RWPE2 (cell line): ENCODE measurements at regions not wholly inside any gene's neighbourhood (a gene's known extent, or its start where the extent isn't known, plus 50 kb on each side); places are given as distances from the start of the nearest gene placed in this dataset.

Experiments used
- ATAC-seq: fragments of 200-7000 bp; cut with Tn5 transposase; 3 replicates; pipeline ENCODE4 v1.9.1; 2021; ENCODE audit warnings: low read depth
- DNase-seq: peaks from one replicate; pipeline ENCODE4 v3.0.0-alpha.2; 2020; ENCODE audit warnings: low spot score
- H3K27ac ChIP-seq: fragments of 450-650 bp; 2 replicates; pipeline ENCODE4 v1.5.1; 2017; ENCODE audit warnings: mild to moderate bottlenecking; ENCODE audit not compliant: poor library complexity, severe bottlenecking
- H3K27me3 ChIP-seq: fragments of 250-450 bp; sonication (Bioruptor Pico); 2 replicates; pipeline ENCODE4 v1.5.1; 2021; ENCODE audit warnings: mild to moderate bottlenecking, moderate library complexity; ENCODE audit not compliant: insufficient read depth, poor library complexity, severe bottlenecking
- H3K36me3 ChIP-seq: fragments of 250-450 bp; sonication (Bioruptor Pico); 2 replicates; pipeline ENCODE4 v1.5.1; 2020; ENCODE audit warnings: low read depth, mild to moderate bottlenecking, moderate library complexity
- H3K4me1 ChIP-seq: fragments of 250-450 bp; sonication (Bioruptor Pico); 2 replicates; pipeline ENCODE4 v1.5.1; 2021; ENCODE audit warnings: mild to moderate bottlenecking, moderate library complexity; ENCODE audit not compliant: insufficient read depth, poor library complexity, severe bottlenecking
- H3K4me3 ChIP-seq: fragments of 250-450 bp; sonication (Bioruptor Pico); 2 replicates; pipeline ENCODE4 v1.5.1; 2021; ENCODE audit warnings: mild to moderate bottlenecking, moderate library complexity; ENCODE audit not compliant: severe bottlenecking
- H3K9me3 ChIP-seq: fragments of 250-450 bp; sonication (Bioruptor Pico); 2 replicates; pipeline ENCODE4 v1.5.1; 2021; ENCODE audit warnings: mild to moderate bottlenecking, moderate library complexity; ENCODE audit not compliant: severe bottlenecking
- CTCF ChIP-seq: fragments of 450-650 bp; IDR thresholded peaks from one replicate; pipeline ENCODE4 v1.5.1; 2017; ENCODE audit warnings: mild to moderate bottlenecking, moderate library complexity; ENCODE audit not compliant: poor library complexity, severe bottlenecking

DNA sequence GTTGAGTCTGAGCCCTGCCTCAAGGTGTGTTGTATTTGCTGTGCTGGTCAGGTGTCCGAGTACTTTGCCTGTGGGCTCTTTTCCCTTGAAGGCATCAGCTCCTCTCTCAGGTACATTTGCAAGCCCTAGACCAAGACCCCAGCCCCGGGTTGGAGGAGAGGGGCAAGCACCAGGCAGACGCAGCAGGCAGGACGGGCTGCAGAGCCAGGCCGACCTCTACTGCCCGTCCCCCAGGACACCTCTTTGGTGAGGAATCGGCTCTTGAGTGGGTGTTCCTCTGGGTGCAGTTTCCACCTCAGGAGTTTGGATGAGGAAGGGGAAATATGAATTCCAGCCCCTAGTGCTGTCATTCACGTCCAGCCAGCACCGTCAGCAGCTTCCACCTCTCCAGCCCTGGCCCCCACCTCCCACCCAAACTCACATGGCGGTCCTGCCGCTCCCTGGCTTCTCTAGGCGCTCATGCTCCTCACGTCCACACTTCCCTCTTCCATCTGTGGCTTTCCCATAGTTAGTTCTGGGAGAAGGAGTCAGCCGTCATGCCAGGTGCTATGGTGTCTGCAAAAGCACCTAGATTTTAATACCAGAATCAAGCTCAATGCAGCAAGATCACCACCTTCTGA is 183.9 kb downstream of the DLL1 start:
- no peak for DNase-seq
- no peak for TF ChIP-seq CTCF
- no peaks in the 10 kb centered on the region for H3K4me1 ChIP-seq
- ATAC-seq: no peak
- no peaks in the 10 kb centered on the region for H3K9me3 ChIP-seq
- H3K27ac ChIP-seq: no peak overlapping the region
- no peaks in the 10 kb centered on the region for H3K36me3 ChIP-seq
- H3K27me3 ChIP-seq: no peaks in the 10 kb centered on the region
- no peak overlapping the region for H3K4me3 ChIP-seq

- no peak overlapping the region for H3K4me3 ChIP-seq
- no peak for TF ChIP-seq CTCF
- no peaks in the 10 kb centered on the region for H3K36me3 ChIP-seq
- ATAC-seq (no peak), DNase-seq (peak; percentile 43)
- H3K9me3 ChIP-seq: no peaks in the 10 kb centered on the region
- H3K4me1 ChIP-seq: no peaks in the 10 kb centered on the region
- H3K27me3 ChIP-seq: no peaks in the 10 kb centered on the region
- no peak overlapping the region for H3K27ac ChIP-seq
Measured at GRCh38 chr6:170102582-170103481, 188.0 kb downstream of the DLL1 start.

- ATAC-seq: no peak
Measured at GRCh38 chr6:170102038-170102437, 188.8 kb downstream of the DLL1 start.

DNA sequence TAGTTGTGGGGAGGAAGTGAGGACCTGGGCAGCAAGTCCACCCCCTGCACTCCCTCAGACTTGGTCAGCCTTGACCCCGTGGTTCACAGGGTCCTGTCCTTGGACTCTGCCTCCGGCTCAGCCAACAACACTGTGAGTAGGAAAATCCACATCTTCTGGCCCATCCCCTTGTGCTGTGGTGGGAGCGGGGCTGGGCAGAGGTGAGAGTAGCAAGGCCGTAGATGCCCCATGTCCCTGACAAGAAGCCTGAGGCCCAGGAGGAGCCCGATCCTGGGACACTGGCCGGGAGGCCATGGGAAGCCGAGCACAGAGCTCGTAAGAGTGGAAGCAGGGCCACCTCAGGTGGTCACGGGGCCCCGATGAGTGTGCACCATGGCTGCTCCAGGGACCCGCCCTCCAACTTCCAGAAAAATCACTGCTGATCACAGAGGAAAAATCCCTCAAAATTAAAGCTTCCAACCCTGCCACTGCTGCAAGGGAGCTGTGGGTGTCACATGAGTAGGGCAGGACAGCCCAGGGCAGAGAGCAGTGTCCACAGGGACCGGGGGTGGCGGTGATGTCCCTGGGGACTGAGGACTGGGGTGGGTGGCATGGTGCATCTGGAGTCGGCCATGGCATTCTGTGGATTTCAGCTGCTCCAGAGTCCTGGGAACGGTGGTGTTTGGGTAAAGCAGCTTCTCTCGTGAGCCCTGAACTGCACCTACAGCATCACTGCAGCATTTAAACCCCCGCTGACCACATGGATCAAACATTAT is 189.4 kb downstream of the DLL1 start:
- no peaks in the 10 kb centered on the region for H3K9me3 ChIP-seq
- no peaks in the 10 kb centered on the region for H3K27me3 ChIP-seq
- H3K4me1 ChIP-seq: no peaks in the 10 kb centered on the region
- ATAC-seq: no peak
- no peak overlapping the region for H3K4me3 ChIP-seq
- DNase-seq: peak; percentile 33
- H3K27ac ChIP-seq: no peak overlapping the region
- TF ChIP-seq CTCF: no peak
- no peaks in the 10 kb centered on the region for H3K36me3 ChIP-seq

More at GRCh38 chr6:170102038-170102437, 188.8 kb downstream of the DLL1 start:
- TF ChIP-seq CTCF: no peak
- Histone ChIP-seq H3K4me3 (no peak overlapping the region), H3K9me3 (no peaks in the 10 kb centered on the region), H3K27me3 (no peaks in the 10 kb centered on the region), H3K4me1 (no peaks in the 10 kb centered on the region), H3K36me3 (no peaks in the 10 kb centered on the region), H3K27ac (no peak overlapping the region)
- no peak for DNase-seq
